Mucosa of gallbladder (tissue), 1 donor: ENCODE measurements at regions not wholly inside any gene's neighbourhood (a gene's known extent, or its start where the extent isn't known, plus 50 kb on each side); places are given as distances from the start of the nearest gene placed in this dataset.
"Not testable (repeated sequence)": the region's sequence is repeated elsewhere in the genome, so short reads cannot be mapped to it uniquely, and the experiment has no call there.

Experiments
- DNase-seq: peaks from one replicate; pipeline ENCODE4 v3.0.0-alpha.2; 2020; ENCODE audit warnings: low spot score
- donor health status: DM: no; HTN: no; CAD: no.

- no peak for DNase-seq
These were observed 106.5 kb upstream of the SGCG start for GRCh38 chr13:23074075-23074828.

GRCh38 chr13:23081220-23081619 lies 99.6 kb upstream of the SGCG start:
- no peak for DNase-seq

GRCh38 chr13:23081901-23082300 lies 98.9 kb upstream of the SGCG start:
- no peak for DNase-seq

- no peak for DNase-seq
These were observed 93.7 kb upstream of the SGCG start for GRCh38 chr13:23086968-23087623.

- DNase-seq = no peak
These were observed 92.9 kb upstream of the SGCG start for GRCh38 chr13:23087880-23088279.

- no peak for DNase-seq
These were observed 82.4 kb upstream of the SGCG start for GRCh38 chr13:23098161-23098907.

- no peak for DNase-seq
These were observed 75.7 kb upstream of the SGCG start for GRCh38 chr13:23105051-23105450.

- DNase-seq = no peak
These were observed 73.1 kb upstream of the SGCG start for GRCh38 chr13:23107665-23108064.

- no peak for DNase-seq
These were observed 61.6 kb upstream of the SGCG start for GRCh38 chr13:23119131-23119530.

GRCh38 chr13:23127540-23127939 lies 53.2 kb upstream of the SGCG start:
- DNase-seq = not testable (repeated sequence)

GRCh38 chr13:23129331-23129730 lies 51.4 kb upstream of the SGCG start:
- DNase-seq = no peak
